SIG-M5 treated with dmso at 0.1 percent for 504 hours (cell line): ENCODE measurements at regions not wholly inside any gene's neighbourhood (a gene's known extent, or its start where the extent isn't known, plus 50 kb on each side); places are given as distances from the start of the nearest gene placed in this dataset.
"Not testable (repeated sequence)": the region's sequence is repeated elsewhere in the genome, so short reads cannot be mapped to it uniquely, and the experiment has no call there.

ENCODE experiments used
- DNase-seq: peaks from one replicate; lab custom pipeline; 2025; ENCODE audit not compliant: unreplicated experiment; lab: John Stamatoyannopoulos, UW

GRCh38 chr5:87661784-87662566, 249.2 kb upstream of the CCNH start:
- DNase-seq: no peak

GRCh38 chr5:87653242-87653641, 240.5 kb upstream of the CCNH start:
- no peak for DNase-seq

- DNase-seq: no peak
These were observed 237.6 kb upstream of the CCNH start for GRCh38 chr5:87650284-87650683.

DNA sequence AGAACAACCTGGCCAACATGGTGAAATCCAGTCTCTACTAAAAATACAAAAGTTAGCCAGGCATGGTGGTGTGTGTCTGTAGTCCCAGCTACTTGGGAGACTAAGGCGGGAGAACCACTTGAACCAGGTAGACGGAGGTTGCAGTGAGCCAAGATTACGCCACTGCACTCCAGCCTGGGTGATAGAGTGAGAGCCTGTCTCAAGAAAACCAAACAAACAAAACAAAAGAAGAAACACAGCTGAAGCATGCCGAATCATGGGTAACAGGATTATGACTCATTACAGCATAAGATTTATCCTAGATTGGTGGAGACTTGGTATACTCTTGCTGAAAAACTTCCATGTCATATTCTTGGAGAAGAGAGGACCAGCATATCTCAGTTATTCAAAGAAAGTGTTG, 236.7 kb upstream of the CCNH start:
- DNase-seq: no peak

GRCh38 chr5:87645224-87645623, 232.5 kb upstream of the CCNH start:
- DNase-seq: no peak

DNA sequence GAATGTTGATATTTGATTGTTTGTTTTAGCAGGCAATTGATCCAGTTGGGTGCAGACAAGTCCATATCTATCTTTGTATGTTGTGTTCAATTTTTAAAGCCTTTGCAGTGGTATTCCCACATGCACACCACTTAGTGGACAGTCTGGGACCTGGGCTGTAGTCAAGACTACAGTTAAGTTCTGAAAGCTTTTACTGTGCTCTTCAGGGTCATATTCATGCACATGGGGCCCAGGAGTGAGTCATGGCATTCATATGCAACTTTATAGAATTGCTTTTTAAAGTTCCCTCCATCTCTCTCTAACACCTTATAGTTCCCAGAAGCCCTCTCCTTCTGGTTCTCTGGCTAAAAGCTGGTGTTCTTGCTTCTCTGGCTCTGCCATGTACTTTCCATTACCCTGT, 228.2 kb upstream of the CCNH start:
- no peak for DNase-seq

DNA sequence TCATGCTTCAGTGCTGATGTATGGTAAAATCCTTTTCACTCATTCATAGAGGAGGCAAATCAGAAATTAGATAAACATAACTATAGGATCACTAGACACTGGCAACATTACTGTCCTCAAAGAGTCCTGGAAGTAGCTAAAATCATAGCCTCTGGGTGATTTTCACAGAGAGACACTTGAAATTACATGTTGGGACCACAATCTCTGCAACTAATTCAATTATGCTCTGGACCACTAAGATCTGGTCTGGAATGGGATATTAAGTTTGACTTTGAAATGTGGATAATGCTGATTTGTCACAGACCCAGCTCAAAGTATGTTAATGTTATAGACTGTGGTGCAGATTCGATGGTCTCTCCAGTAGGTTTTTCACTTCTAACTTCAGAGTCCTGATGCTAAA, 214.6 kb upstream of the CCNH start:
- DNase-seq: no peak

DNA sequence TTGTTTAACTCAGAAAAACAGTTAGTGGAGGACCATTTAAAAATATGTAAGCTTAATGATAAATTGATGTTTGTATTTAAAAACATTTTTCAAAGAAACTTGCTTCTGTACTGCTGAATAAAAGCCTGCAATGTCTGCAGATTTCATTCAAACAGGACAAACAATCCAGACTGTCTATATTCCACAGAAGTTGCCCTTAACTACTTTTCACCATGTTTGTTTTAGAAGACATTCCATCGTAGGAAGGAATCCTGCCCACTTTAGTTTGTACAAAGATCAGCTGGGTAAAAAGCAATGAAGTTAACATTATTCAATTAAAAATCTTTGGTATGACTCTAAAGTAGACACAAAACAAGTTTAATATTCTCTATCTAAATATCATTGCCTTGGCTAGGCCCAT, 195.7 kb upstream of the CCNH start:
- no peak for DNase-seq

- DNase-seq: no peak
These were observed 192.9 kb upstream of the CCNH start for GRCh38 chr5:87605663-87606062.

- DNase-seq: no peak
These were observed 187.0 kb upstream of the CCNH start for GRCh38 chr5:87599778-87600177.

GRCh38 chr5:87598460-87598859, 185.7 kb upstream of the CCNH start:
- DNase-seq: no peak

- DNase-seq: no peak
These were observed 181.8 kb upstream of the CCNH start for GRCh38 chr5:87594566-87594965.

DNA sequence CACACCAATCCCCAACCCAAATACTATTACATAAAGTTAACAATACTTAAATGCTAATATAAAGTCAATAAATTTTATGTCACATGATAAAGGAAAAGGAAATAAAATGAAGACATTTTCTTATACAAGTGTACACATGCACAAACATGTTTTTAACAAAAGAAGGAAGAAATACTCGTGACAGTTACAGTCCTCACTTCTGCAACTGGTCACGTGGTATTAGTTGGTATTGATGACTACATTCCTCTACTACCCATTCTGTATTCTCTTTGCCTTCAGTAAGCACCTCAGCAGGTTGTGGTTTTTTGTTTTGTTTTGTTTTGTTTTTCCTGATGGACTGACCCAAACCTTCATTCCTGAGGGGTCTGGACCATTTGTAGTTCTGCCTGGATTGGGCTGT, 176.9 kb upstream of the CCNH start:
- no peak for DNase-seq

DNA sequence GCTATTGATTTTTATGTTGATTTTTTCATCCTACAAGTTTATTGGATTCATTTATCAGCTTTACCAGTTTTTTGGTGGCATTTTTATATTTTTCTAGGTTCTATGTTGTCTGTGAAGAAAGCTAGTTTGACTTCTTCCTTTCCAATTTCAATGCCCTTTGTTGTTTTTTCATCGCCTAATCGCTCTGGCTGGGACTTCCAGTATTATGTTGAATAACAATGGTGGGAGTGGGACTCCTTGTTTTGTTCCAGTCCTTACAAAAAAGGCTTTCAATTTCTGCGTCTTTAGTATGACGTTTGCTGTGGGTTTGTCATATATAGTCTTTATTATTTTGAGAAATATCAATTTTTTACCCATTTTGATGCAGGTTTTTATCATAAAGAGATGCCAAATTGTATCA, 175.6 kb upstream of the CCNH start:
- no peak for DNase-seq

DNA sequence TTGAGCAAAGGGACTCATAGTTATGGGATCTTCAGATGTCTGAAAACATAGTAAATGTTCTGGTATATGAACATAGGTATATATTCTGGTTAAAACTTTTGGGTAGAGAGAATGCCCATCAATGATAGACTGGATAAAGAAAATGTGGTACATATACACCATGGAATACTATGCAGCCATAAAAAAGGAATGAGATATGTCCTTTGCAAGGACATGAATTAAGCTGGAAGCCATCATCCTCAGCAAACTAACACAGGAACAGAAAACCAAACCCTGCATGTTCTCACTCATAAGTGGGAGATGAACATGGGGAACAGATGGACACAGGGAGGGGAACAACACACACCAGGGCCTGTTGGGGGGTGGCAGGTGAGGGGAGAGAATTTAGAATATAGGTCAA, 171.0 kb upstream of the CCNH start:
- DNase-seq: not testable (repeated sequence)

DNA sequence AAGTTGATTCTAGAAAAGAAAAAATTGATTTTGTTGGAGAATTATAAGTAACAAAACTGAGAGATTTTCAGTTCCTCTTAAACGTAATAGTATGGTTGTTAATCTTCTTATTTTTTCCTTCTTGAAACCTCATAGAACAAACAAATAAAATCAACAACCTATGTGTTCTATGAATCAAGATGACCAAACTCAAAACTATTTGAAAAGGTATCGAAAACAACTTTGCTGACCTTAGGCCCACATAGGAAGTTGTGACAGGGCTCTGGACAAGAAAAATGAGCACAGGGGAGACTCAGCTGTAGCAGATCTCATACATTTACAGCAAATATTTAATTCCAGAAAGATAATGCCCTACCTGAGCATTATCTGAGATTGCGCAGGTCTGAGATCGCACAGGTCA, 169.4 kb upstream of the CCNH start:
- DNase-seq: no peak

- DNase-seq: no peak
These were observed 168.9 kb upstream of the CCNH start for GRCh38 chr5:87581661-87582060.

DNA sequence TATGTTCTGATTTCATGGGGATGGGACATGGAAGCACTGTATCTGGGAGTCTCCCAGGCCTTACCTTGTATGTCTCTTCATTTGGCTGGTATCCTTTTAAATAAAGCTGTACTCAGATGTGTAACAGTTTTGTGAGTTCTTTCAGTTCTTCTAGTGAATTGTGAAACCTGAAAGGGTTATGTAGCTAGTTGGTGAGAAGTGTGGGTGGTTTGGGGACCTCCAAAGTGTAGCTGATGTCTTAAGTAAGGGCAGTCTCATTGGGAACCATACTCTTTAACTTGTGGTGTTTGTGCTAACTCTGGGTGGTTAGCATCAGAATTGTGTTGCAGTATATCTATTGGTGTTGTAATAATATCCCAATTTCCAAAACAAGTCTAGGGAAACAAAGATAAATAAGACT, 166.9 kb upstream of the CCNH start:
- DNase-seq: no peak

- DNase-seq: no peak
These were observed 164.1 kb upstream of the CCNH start for GRCh38 chr5:87576867-87577266.

DNA sequence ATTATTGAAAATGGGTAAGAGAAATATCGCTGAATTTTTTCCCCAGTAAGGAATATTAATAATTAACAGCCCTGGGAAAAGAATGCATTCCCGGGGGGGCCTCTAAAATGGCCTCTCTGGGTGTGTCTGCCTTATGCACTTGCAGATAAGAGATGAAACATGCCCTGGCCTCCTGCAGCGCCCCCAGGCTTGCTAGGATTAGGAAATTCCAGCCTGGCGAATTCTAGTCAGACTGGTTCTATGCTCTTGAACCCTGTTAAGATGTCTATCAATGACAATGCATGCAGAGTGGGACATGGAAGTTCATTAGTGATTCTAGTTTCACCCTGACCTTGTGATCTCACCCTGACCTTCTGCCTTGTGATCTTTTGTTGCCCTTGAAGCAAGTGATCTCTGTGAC, 163.6 kb upstream of the CCNH start:
- not testable (repeated sequence) for DNase-seq

DNA sequence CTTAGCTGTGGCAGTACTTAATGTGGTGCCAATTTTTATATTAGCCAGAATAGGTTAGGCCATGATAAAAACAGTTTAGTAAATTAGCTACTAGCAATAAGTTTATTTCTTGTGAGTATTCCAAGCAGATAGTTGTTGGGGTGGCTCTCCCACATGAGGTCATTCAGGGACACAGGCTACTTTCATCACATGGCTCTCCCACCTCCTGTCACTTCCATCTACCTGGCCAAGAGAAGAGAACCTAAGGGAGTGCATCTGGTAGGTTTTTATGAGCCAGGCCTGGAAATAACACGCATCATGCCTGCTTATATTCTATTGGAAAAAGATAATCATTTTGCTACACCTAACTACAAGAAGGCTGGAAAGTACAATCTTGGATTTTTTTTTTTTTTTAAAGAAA, 161.4 kb upstream of the CCNH start:
- no peak for DNase-seq

- DNase-seq: no peak
These were observed 159.9 kb upstream of the CCNH start for GRCh38 chr5:87572611-87573010.

DNA sequence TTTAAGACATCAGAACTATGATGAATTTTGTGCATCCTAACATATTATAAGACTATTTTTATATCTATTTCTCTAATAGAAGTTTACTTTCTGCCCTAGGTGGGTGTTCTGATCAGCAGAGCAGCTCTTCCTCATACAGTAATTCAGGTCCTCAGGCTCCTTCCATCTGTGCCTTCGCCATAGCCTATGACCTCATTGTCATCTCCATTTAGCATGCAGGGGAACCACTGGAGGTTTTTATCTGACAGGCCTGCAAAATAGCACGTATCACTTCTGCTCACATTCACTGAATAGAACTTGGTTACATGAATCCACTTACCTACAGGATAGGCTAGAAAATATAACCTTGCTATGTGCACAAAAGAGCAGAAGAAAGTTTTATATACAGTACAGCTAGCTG, 159.4 kb upstream of the CCNH start:
- no peak for DNase-seq
